SK-N-SH (cell line): ENCODE measurements at regions not wholly inside any gene's neighbourhood (a gene's known extent, or its start where the extent isn't known, plus 50 kb on each side); places are given as distances from the start of the nearest gene placed in this dataset.

Experiments
- CTCF ChIA-PET: fragments of 300-600, 350-600 bp; formaldehyde crosslinking; extraction: SDS; loops from one replicate; lab custom pipeline; 2021; lab: Yijun Ruan, JAX
- POLR2A ChIA-PET: fragments of 350-600 bp; sonication (Branson Sonifier 250); formaldehyde crosslinking; extraction: SDS; loops from one replicate; lab custom pipeline; 2020; ENCODE audit warnings: antibody characterized with exemption, inconsistent platforms; lab: Yijun Ruan, JAX
- DNase-seq: peaks from one replicate; pipeline ENCODE4 v3.0.0; 2012
- H2AFZ ChIP-seq: fragments of 200-600 bp; sonication (generic); 2 replicates; pipeline ENCODE4 v1.8.1; 2016; ENCODE audit warnings: antibody characterized with exemption, mild to moderate bottlenecking, low read depth
- H3F3A ChIP-seq: fragments of 200-600 bp; sonication (generic); replicated peaks from 2 replicates; pipeline ENCODE3; 2016; ENCODE audit warnings: antibody characterized with exemption, mild to moderate bottlenecking; ENCODE audit not compliant: insufficient read depth
- H3K27ac ChIP-seq, 2 experiments: fragments of 200-500 bp in 1 of 2; fragments of 200-600 bp in 1 of 2; sonication (Bioruptor generic) in 1 of 2; sonication (generic), shearing (Covaris generic) in 1 of 2; 2 replicates each; pipeline versions ENCODE4 v1.5.1 to v1.6.1; 2014 to 2016; ENCODE audit warnings: low read depth in 2 of 2, inconsistent platforms in 1 of 2, low read length in 1 of 2, mild to moderate bottlenecking in 1 of 2, mixed read lengths in 1 of 2
- H3K27me3 ChIP-seq: fragments of 200-600 bp; sonication (generic), shearing (Covaris generic); 2 replicates; pipeline ENCODE4 v1.6.1; 2016; ENCODE audit warnings: mixed run types; ENCODE audit not compliant: insufficient read depth
- H3K36me3 ChIP-seq, 2 experiments: fragments of 200-500 bp in 1 of 2; fragments of 200-600 bp in 1 of 2; sonication (Bioruptor generic) in 1 of 2; sonication (generic) in 1 of 2; replicated peaks in 1 of 2; 2 replicates each; pipeline versions ENCODE3 to v1.5.1; 2014 to 2016; ENCODE audit warnings: low read length in 1 of 2, mild to moderate bottlenecking in 1 of 2; ENCODE audit not compliant: insufficient read depth in 2 of 2, control insufficient read depth in 1 of 2
- H3K4me1 ChIP-seq, 2 experiments: fragments of 200-500 bp in 1 of 2; fragments of 200-600 bp in 1 of 2; sonication (Bioruptor generic) in 1 of 2; sonication (generic), shearing (Covaris generic) in 1 of 2; 2 replicates each; pipeline versions ENCODE4 v1.5.1 to v1.6.1; 2014 to 2016; ENCODE audit warnings: low read depth in 1 of 2, low read length in 1 of 2, mixed run types in 1 of 2; ENCODE audit not compliant: insufficient read depth in 2 of 2, control insufficient read depth in 1 of 2
- H3K4me2 ChIP-seq: fragments of 200-600 bp; sonication (generic), shearing (Covaris generic); 2 replicates; pipeline ENCODE4 v1.6.1; 2017; ENCODE audit warnings: mixed run types
- H3K4me3 ChIP-seq, 2 experiments: fragments of 200-500 bp in 1 of 2; fragments of 200-600 bp in 1 of 2; sonication (Bioruptor generic) in 1 of 2; sonication (generic), shearing (Covaris generic) in 1 of 2; 2 replicates each; pipeline versions ENCODE4 v1.5.1 to v1.8.1; 2014 to 2016; ENCODE audit warnings: low read depth in 2 of 2, inconsistent platforms in 1 of 2, low read length in 1 of 2, mild to moderate bottlenecking in 1 of 2, mixed read lengths in 1 of 2, moderate library complexity in 1 of 2
- H3K79me2 ChIP-seq: fragments of 200-600 bp; sonication (generic); 2 replicates; pipeline ENCODE4 v1.8.1; 2017; ENCODE audit warnings: mild to moderate bottlenecking; ENCODE audit not compliant: insufficient read depth
- H3K9ac ChIP-seq: fragments of 200-600 bp; sonication (generic); 2 replicates; pipeline ENCODE4 v1.6.1; 2017; ENCODE audit warnings: mixed run types
- H3K9me2 ChIP-seq: fragments of 200-600 bp; sonication (generic); 2 replicates; pipeline ENCODE4 v1.6.1; 2017; ENCODE audit warnings: mixed run types
- H3K9me3 ChIP-seq: fragments of 200-600 bp; sonication (generic); 2 replicates; pipeline ENCODE4 v1.6.1; 2017; ENCODE audit warnings: mixed run types, mild to moderate bottlenecking, moderate library complexity
- H4K20me1 ChIP-seq: fragments of 200-600 bp; sonication (generic); 2 replicates; pipeline ENCODE4 v1.6.1; 2017; ENCODE audit warnings: mild to moderate bottlenecking, mixed run types; ENCODE audit not compliant: insufficient read depth
- CHD2 ChIP-seq: fragments of 150-350 bp; IDR thresholded peaks from 2 replicates; pipeline ENCODE4 v1.6.1; 2018; ENCODE audit warnings: low read length; ENCODE audit not compliant: partially characterized antibody
- ELF1 ChIP-seq: IDR thresholded peaks from 2 replicates; pipeline ENCODE4 v1.4.0; 2012
- EP300 ChIP-seq, 2 experiments: IDR thresholded peaks; 2 replicates each; pipeline versions ENCODE4 v1.4.0 to v1.6.1; 2012; ENCODE audit warnings: borderline replicate concordance in 1 of 2, low read depth in 1 of 2, low read length in 1 of 2
- EZH2phosphoT487 ChIP-seq: fragments of 200-600 bp; sonication (generic); IDR thresholded peaks from 2 replicates; pipeline ENCODE4 v1.6.1; 2017; ENCODE audit warnings: low read depth, mixed run types, mild to moderate bottlenecking, antibody characterized with exemption, moderate library complexity, borderline replicate concordance
- GATA2 ChIP-seq: sonication (generic); formaldehyde crosslinking; IDR thresholded peaks from 2 replicates; pipeline ENCODE4 v1.5.0; 2020; ENCODE audit warnings: mild to moderate bottlenecking, missing genetic modification reagents
- JUND ChIP-seq: IDR thresholded peaks from 2 replicates; pipeline ENCODE4 v1.4.0; 2012
- NFIC ChIP-seq: IDR thresholded peaks from 2 replicates; pipeline ENCODE4 v1.4.0; 2012; ENCODE audit warnings: borderline replicate concordance
- PBX3 ChIP-seq: IDR thresholded peaks from 2 replicates; pipeline ENCODE4; 2012
- POLR2AphosphoS5 ChIP-seq: IDR thresholded peaks from 2 replicates; pipeline ENCODE4 v1.6.1; 2012; ENCODE audit warnings: low read depth, low read length
- RAD21 ChIP-seq: IDR thresholded peaks from 2 replicates; pipeline ENCODE4 v1.6.1; 2012; ENCODE audit warnings: mild to moderate bottlenecking, low read length
- RCOR1 ChIP-seq: fragments of 150-350 bp; IDR thresholded peaks from 2 replicates; pipeline ENCODE4 v1.6.1; 2017; ENCODE audit warnings: antibody characterized with exemption, low read length
- REST ChIP-seq: IDR thresholded peaks from 2 replicates; pipeline ENCODE4 v1.6.1; 2012; ENCODE audit warnings: mild to moderate bottlenecking, low read depth, low read length, moderate library complexity
- RFX5 ChIP-seq: IDR thresholded peaks from 2 replicates; pipeline ENCODE4 v1.6.1; 2012; ENCODE audit warnings: mild to moderate bottlenecking, improper control_type of control experiment, low read length
- SIN3A ChIP-seq: IDR thresholded peaks from 2 replicates; pipeline ENCODE4 v1.6.1; 2012; ENCODE audit warnings: low read depth, mild to moderate bottlenecking, low read length, moderate library complexity, borderline replicate concordance
- SMC3 ChIP-seq: IDR thresholded peaks from 2 replicates; pipeline ENCODE4 v1.6.1; 2012; ENCODE audit warnings: low read depth, low read length, improper control_type of control experiment
- TEAD4 ChIP-seq: IDR thresholded peaks from 2 replicates; pipeline ENCODE4 v1.4.0; 2012; ENCODE audit warnings: mild to moderate bottlenecking, borderline replicate concordance; ENCODE audit not compliant: insufficient read depth
- USF2 ChIP-seq: fragments of 150-350 bp; IDR thresholded peaks from 2 replicates; pipeline ENCODE4 v1.6.1; 2017; ENCODE audit warnings: antibody characterized with exemption, low read length, low read depth, borderline replicate concordance
- YY1 ChIP-seq: IDR thresholded peaks from 2 replicates; pipeline ENCODE4 v1.4.0; 2012; ENCODE audit warnings: low read depth, mild to moderate bottlenecking
- WGBS: methylation state at CpG from one replicate; pipeline ENCODE4 v1.1.6; 2017; ENCODE audit warnings: low lambda C conversion rate; 5-methylcytosine and 5-hydroxymethylcytosine counted together

GRCh38 chr17:65311261-65311660 is 174.1 kb downstream of the RGS9 start:
- TF ChIP-seq SMC3 = no peak
- no peak for TF ChIP-seq TEAD4
- TF ChIP-seq POLR2AphosphoS5 = no peak
- no peak for TF ChIP-seq EZH2phosphoT487
- TF ChIP-seq RFX5 = no peak
- TF ChIP-seq NFIC = no peak
- no peak for TF ChIP-seq EP300 (IDR thresholded peaks at IDR 0.05; ENCODE audit: borderline replicate concordance in 1 of 2, low read depth in 1 of 2, low read length in 1 of 2)
- no peak for TF ChIP-seq RAD21
- TF ChIP-seq GATA2 (CRISPR knock-in tag) = no peak
- no peak for TF ChIP-seq JUND
- TF ChIP-seq SIN3A = no peak
- no peak for TF ChIP-seq YY1
- TF ChIP-seq CHD2 = no peak
- TF ChIP-seq USF2 = no peak
- no peak for TF ChIP-seq REST
- no peak for TF ChIP-seq RCOR1
- no peak for TF ChIP-seq PBX3
- no peak for TF ChIP-seq ELF1
- no peak overlapping the region for H3K27ac ChIP-seq
- H3K27me3 ChIP-seq = peaks cover 49% of the 10 kb centered on the region; the same call in 1 of the 2 replicates
- H3K79me2 ChIP-seq = no peaks in the 10 kb centered on the region
- no peaks in the 10 kb centered on the region for H3K36me3 ChIP-seq
- CTCF ChIA-PET = interaction anchor here (0.8 to 1.9 kb wide), 3 partner anchors 17 to 855 kb away, joined by 3 to 13 read pairs (median 3); no protein-coding TSS in a partner anchor
- H3K9me3 ChIP-seq = no peaks in the 10 kb centered on the region
- H2AFZ ChIP-seq = no peak overlapping the region
- H3K4me1 ChIP-seq = peaks cover 0 to 3% of the 10 kb centered on the region in 2 experiments; a peak in 2 of 4 replicates
- no peak overlapping the region for H3K4me2 ChIP-seq
- no peaks in the 10 kb centered on the region for H3F3A ChIP-seq
- 59% methylated on average over 5 of the region's 5 CpGs for WGBS
- H3K9ac ChIP-seq = no peak overlapping the region
- no peaks in the 10 kb centered on the region for H3K9me2 ChIP-seq
- no peaks in the 10 kb centered on the region for H4K20me1 ChIP-seq
- POLR2A ChIA-PET = no interaction called here
- no peak overlapping the region for H3K4me3 ChIP-seq
- no peak for DNase-seq
